CD4-positive, alpha-beta T cell treated with Interferon gamma for 1 hour (primary cell): ENCODE measurements at regions not wholly inside any gene's neighbourhood (a gene's known extent, or its start where the extent isn't known, plus 50 kb on each side); places are given as distances from the start of the nearest gene placed in this dataset.

ENCODE experiments used
- DNase-seq: peaks from one replicate; pipeline ENCODE4 v3.0.0-alpha.2; 2020

- no peak for DNase-seq
Observed at GRCh38 chr6:40054602-40055001, 120.3 kb upstream of the MOCS1 start.

DNA sequence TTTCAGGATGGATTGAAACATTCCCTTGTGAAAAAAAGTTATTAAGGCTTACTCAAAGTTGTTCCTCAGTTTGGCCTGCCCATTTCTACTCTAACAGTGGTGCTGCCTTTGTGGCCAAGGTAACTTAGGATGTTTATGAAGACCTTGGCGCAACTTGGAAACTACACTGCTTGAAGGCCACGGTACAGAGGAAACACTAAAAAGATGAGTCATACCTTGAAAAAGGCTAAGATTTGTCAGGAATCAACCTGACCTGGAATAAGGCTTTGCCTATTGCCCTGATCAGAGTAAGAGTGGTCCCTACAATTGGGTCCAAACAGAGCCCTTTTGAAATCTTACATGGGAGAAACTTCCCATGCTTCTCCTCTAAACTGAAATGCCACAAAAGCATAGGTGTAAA lies 119.9 kb upstream of the MOCS1 start:
- DNase-seq = no peak

DNA sequence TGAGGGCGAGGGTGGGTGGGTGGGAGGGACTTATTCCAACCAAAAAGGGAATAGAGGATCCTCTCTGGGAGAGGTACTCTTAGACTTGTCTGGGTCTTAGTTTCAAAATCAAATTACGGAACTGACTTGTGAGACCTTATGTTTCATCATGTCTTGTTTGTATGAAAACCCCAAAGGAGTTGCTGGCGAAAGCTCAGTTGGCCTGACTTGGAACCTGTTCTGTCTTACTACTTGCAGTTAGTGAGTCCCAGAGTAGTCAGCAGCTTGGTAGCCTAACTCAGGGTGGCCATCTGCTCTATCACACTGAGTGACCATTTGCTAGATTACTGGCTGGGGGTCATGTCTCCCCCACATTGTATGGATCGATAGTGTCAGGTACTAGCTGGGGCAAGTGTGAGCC lies 114.9 kb upstream of the MOCS1 start:
- DNase-seq = no peak

GRCh38 chr6:40044196-40044595 lies 109.9 kb upstream of the MOCS1 start:
- DNase-seq = no peak

- DNase-seq = no peak
Observed at GRCh38 chr6:40042232-40042631, 108.0 kb upstream of the MOCS1 start.

DNA sequence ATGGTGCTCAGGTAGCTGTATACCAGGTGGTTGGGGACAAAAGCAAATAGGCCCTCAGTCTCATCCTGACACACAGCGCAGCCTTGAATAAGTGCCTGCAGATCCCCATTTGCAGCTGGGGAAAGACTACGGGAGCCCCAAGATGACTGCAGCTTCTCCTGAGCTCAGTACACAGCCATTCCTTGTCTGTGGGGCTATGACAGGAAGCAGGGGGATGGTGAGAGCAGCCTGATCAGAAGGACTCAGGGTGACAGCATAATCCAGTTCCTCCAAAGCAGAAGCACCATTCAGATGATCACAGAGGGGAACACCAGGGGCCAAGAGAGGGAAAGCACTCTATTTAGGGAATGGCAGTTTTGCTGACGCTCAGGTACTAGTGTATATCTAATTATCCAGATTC lies 104.8 kb upstream of the MOCS1 start:
- no peak for DNase-seq

- DNase-seq = no peak
Observed at GRCh38 chr6:40038626-40039025, 104.4 kb upstream of the MOCS1 start.

DNA sequence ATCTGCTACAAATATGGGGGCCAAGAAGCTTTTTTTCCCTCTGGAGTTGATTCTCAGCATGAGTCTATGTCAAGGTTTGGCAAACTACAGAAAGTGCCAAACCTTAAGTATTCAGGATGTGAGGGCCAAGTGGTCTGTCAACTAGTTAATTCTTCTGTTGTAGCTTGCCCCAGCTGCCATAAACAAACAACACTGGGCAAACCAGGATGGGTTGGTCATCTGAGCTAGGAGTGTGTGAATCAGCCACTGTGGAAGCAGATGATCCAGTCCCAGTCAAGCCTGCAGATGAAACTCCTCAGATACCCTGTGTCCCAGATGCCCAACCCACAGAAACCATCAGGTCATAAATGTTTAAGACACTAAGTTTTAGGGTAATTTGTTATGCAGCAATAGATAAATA lies 103.0 kb upstream of the MOCS1 start:
- DNase-seq = no peak

DNA sequence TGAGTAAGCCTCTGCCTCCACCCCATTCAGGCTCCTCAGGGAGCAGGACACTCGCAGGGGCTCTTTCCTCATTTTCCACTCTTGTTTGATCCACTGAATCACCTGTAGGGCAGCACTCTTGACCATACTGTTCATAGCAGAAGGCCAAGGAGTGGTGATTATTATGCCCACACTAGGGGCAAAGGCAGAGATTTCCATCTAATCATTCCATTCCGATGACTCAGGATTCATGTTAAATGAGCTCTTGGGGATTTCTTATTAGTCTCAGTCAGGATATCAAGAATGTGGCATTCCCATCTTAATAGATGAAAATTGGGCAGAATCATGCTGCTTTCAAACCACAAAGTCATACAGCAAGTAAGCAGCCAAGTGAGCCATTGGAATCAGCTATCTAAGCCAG lies 101.9 kb upstream of the MOCS1 start:
- DNase-seq = no peak

- no peak for DNase-seq
Observed at GRCh38 chr6:40028449-40028848, 94.2 kb upstream of the MOCS1 start.

- no peak for DNase-seq
Observed at GRCh38 chr6:40022867-40023266, 88.6 kb upstream of the MOCS1 start.

GRCh38 chr6:40020166-40020565 lies 85.9 kb upstream of the MOCS1 start:
- DNase-seq = no peak

- no peak for DNase-seq
Observed at GRCh38 chr6:40015530-40015929, 81.3 kb upstream of the MOCS1 start.

DNA sequence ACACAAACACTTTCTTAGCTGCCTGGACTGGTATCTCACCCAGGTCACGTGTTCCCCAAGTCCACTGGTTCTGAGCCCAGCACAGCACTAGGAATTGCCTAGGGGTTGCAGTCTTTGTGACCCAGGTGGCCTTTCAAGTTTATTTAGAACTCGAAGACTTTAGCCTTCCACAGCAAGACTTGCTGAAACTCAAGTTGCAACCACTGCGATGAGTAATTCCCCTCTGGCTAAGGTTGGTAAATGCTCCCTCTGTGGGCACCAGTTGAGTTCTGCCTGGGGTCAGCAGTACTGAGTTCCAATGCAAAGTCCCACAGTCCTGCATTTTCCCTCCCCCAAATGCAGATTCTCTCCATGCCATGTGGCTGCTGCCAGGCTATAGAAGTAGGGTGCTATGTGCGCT lies 77.6 kb upstream of the MOCS1 start:
- no peak for DNase-seq

GRCh38 chr6:40000964-40001515 lies 66.8 kb upstream of the MOCS1 start:
- no peak for DNase-seq

GRCh38 chr6:39999006-39999867 lies 65.0 kb upstream of the MOCS1 start:
- no peak for DNase-seq

GRCh38 chr6:39998126-39998525 lies 63.9 kb upstream of the MOCS1 start:
- DNase-seq = no peak

DNA sequence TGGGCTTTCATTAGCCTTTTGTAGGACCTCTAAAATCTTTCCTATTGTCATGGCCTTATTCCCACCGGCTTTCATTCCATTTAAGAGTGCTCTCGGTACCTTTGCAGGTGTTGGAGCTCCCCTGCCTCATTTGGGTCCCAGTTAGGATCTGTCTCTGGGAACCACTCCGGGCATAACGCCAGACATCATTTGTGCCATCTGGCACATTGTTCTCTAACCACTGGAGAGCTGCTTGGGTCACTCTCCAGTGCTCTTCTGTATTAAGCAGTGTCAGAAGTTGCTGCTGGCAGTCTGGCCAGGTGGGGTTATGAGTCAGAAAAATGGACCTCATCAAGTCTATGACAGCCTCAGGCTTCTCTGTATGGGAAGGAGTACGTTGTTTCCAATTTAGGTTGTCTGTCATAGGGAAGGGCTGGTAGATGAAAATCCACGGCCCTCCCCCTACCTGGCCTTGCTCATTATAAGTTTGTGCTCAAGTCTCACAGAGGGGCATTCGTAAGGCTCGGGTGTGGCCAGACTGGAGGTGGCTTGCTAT lies 62.9 kb upstream of the MOCS1 start:
- DNase-seq = no peak

- DNase-seq = no peak
Observed at GRCh38 chr6:39995633-39996032, 61.4 kb upstream of the MOCS1 start.

DNA sequence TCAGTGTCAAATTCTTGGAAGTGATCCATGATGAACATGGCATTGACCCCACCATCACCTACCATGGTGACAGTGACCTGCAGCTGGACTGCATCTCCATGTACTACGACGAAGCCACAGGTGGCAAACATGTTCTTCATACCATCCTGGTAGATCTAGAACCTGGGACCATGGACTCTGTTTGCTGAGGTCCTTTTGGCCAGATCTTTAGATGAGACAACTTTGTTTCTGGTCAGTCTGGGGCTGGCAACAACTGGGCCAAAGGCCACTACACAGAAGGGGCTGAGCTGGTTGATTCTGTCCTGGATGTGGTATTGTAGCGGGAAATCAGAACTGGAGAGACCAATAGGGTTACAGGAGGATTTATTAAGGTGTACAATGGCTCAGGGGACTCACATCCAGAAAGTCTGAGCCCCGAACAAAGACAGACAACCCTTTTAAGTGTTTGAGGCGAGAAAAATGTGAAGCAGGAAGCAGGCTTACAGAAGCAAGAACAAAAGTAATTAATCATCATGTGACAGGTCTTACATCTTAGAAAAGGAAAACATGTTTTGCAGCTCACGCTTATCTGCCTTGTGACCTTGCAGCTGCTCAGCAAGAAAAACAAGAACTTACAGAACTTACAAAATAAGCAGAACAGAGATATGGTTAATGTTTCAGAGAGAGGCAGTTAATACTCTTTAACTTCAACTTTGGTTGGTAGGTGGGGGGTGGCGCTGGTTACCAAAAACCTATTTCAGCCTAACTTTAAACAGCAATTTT lies 58.8 kb upstream of the MOCS1 start:
- DNase-seq = no peak
